BLaER1 treated with 17β-estradiol and CSF1 and Interleukin-3, amounts not matched to agents 10 nM and 100 nM (cell line): ENCODE measurements at regions not wholly inside any gene's neighbourhood (a gene's known extent, or its start where the extent isn't known, plus 50 kb on each side); places are given as distances from the start of the nearest gene placed in this dataset.
"Not testable (repeated sequence)": the region's sequence is repeated elsewhere in the genome, so short reads cannot be mapped to it uniquely, and the experiment has no call there.

Experiments
- H3K27ac ChIP-seq, 11 experiments: shearing (Covaris generic); formaldehyde crosslinking; 2 replicates each; pipeline ENCODE4 v1.8.1; 2022
- H3K27me3 ChIP-seq, 11 experiments: shearing (Covaris generic); formaldehyde crosslinking; 2 replicates each; pipeline ENCODE4 v1.8.1; 2022
- H3K36me3 ChIP-seq, 11 experiments: shearing (Covaris generic); formaldehyde crosslinking; 2 replicates each; pipeline ENCODE4 v1.8.1; 2022
- H3K4me1 ChIP-seq, 10 experiments: shearing (Covaris generic); formaldehyde crosslinking; 2 replicates each; pipeline ENCODE4 v1.8.1; 2022
- H3K4me2 ChIP-seq, 11 experiments: shearing (Covaris generic); formaldehyde crosslinking; 2 replicates each; pipeline ENCODE4 v1.8.1; 2022
- H3K4me3 ChIP-seq, 10 experiments: shearing (Covaris generic); formaldehyde crosslinking; 2 replicates each; pipeline ENCODE4 v1.8.1; 2022
- H3K9ac ChIP-seq, 11 experiments: shearing (Covaris generic); formaldehyde crosslinking; 2 replicates each; pipeline ENCODE4 v1.8.1; 2022
- H3K9me3 ChIP-seq, 11 experiments: shearing (Covaris generic); formaldehyde crosslinking; replicated peaks in 1 of 11; 2 replicates each; pipeline ENCODE4 v1.8.1; 2022
- H4K20me1 ChIP-seq, 11 experiments: shearing (Covaris generic); formaldehyde crosslinking; 2 replicates each; pipeline ENCODE4 v1.8.1; 2022
- Cebpa-rat ChIP-seq, 11 experiments: shearing (Covaris generic); IDR thresholded peaks; 2 replicates each; pipeline ENCODE4 v1.8.1; 2022

- TF ChIP-seq Cebpa-rat (IDR thresholded peaks at IDR 0.05): peak in 3 of 11 experiments; percentile 16 to 50 (median 28); a peak in 1 of 22 replicates
- H3K4me3 ChIP-seq: no peak overlapping the region
- H3K27me3 ChIP-seq: no peaks in the 10 kb centered on the region; a peak in 1 of 22 replicates
- no peaks in the 10 kb centered on the region for H4K20me1 ChIP-seq
- H3K36me3 ChIP-seq: no peaks in the 10 kb centered on the region
- peak overlapping the region in 9 of 11 experiments; percentile 15 to 51 (median 31); a peak in 15 of 22 replicates for H3K4me2 ChIP-seq
- no peaks in the 10 kb centered on the region for H3K9me3 ChIP-seq
- no peak overlapping the region for H3K9ac ChIP-seq
- peak overlapping the region in 2 of 11 experiments; percentile 4 to 14; a peak in 3 of 22 replicates for H3K27ac ChIP-seq
- peaks cover 9 to 31% (median 18%) of the 10 kb centered on the region in 10 experiments; a peak in 19 of 20 replicates for H3K4me1 ChIP-seq
Observed at GRCh38 chr2:120539937-120540718, 194.2 kb downstream of the INHBB start.

GRCh38 chr2:120540719-120541552 is 194.7 kb upstream of the GLI2 start:
- Histone ChIP-seq H3K9me3 (no peaks in the 10 kb centered on the region), H3K4me2 (peak overlapping the region in 9 of 11 experiments; percentile 15 to 51 (median 31); a peak in 15 of 22 replicates), H3K9ac (no peak overlapping the region), H4K20me1 (no peaks in the 10 kb centered on the region), H3K36me3 (no peaks in the 10 kb centered on the region), H3K27ac (no peak overlapping the region; a peak in 1 of 22 replicates), H3K4me1 (peaks cover 9 to 33% (median 20%) of the 10 kb centered on the region in 10 experiments; a peak in 19 of 20 replicates), H3K27me3 (no peaks in the 10 kb centered on the region; a peak in 1 of 22 replicates), H3K4me3 (no peak overlapping the region)
- no peak for TF ChIP-seq Cebpa-rat (IDR thresholded peaks at IDR 0.05)

GRCh38 chr2:120541553-120541932 is 194.1 kb upstream of the GLI2 start:
- Histone ChIP-seq H3K27ac (no peak overlapping the region), H3K4me3 (no peak overlapping the region), H4K20me1 (no peaks in the 10 kb centered on the region), H3K9ac (no peak overlapping the region), H3K36me3 (no peaks in the 10 kb centered on the region), H3K9me3 (no peaks in the 10 kb centered on the region), H3K4me1 (peaks cover 9 to 39% (median 26%) of the 10 kb centered on the region in 10 experiments; a peak in 19 of 20 replicates), H3K27me3 (no peaks in the 10 kb centered on the region; a peak in 1 of 22 replicates), H3K4me2 (no peak overlapping the region)
- no peak for TF ChIP-seq Cebpa-rat (IDR thresholded peaks at IDR 0.05)

GRCh38 chr2:120541972-120542670 is 193.5 kb upstream of the GLI2 start:
- no peak overlapping the region for H3K27ac ChIP-seq
- no peaks in the 10 kb centered on the region; a peak in 1 of 22 replicates for H3K27me3 ChIP-seq
- no peaks in the 10 kb centered on the region for H3K36me3 ChIP-seq
- no peak for TF ChIP-seq Cebpa-rat (IDR thresholded peaks at IDR 0.05)
- H3K9me3 ChIP-seq: no peaks in the 10 kb centered on the region
- no peak overlapping the region for H3K4me2 ChIP-seq
- no peak overlapping the region for H3K9ac ChIP-seq
- H3K4me1 ChIP-seq: peaks cover 9 to 45% (median 31%) of the 10 kb centered on the region in 10 experiments; a peak in 19 of 20 replicates
- no peak overlapping the region for H3K4me3 ChIP-seq
- no peaks in the 10 kb centered on the region for H4K20me1 ChIP-seq

GRCh38 chr2:120542911-120543527 is 192.6 kb upstream of the GLI2 start:
- Histone ChIP-seq H3K9ac (no peak overlapping the region), H3K36me3 (no peaks in the 10 kb centered on the region), H3K4me1 (peaks cover 9 to 49% (median 30%) of the 10 kb centered on the region in 10 experiments; a peak in 19 of 20 replicates), H3K4me3 (no peak overlapping the region), H3K4me2 (peak overlapping the region in 1 of 11 experiments; percentile 27; a peak in 2 of 22 replicates), H3K27me3 (no peaks in the 10 kb centered on the region; a peak in 1 of 22 replicates), H4K20me1 (no peaks in the 10 kb centered on the region), H3K27ac (peak overlapping the region in 1 of 11 experiments; percentile 42; a peak in 2 of 22 replicates), H3K9me3 (no peaks in the 10 kb centered on the region)
- no peak for TF ChIP-seq Cebpa-rat (IDR thresholded peaks at IDR 0.05)

- Histone ChIP-seq H3K36me3 (no peaks in the 10 kb centered on the region), H3K27me3 (no peaks in the 10 kb centered on the region; a peak in 1 of 22 replicates), H4K20me1 (no peaks in the 10 kb centered on the region), H3K4me1 (peaks cover 9 to 50% (median 29%) of the 10 kb centered on the region in 10 experiments; a peak in 19 of 20 replicates), H3K9ac (peak overlapping the region in 2 of 11 experiments; percentile 19 to 23; a peak in 2 of 22 replicates), H3K9me3 (no peaks in the 10 kb centered on the region), H3K4me3 (no peak overlapping the region), H3K27ac (peak overlapping the region in 2 of 11 experiments; percentile 67 to 71; a peak in 3 of 22 replicates), H3K4me2 (peak overlapping the region in 7 of 11 experiments; percentile 1 to 79 (median 39); a peak in 11 of 22 replicates)
- no peak for TF ChIP-seq Cebpa-rat (IDR thresholded peaks at IDR 0.05)
Observed at GRCh38 chr2:120543899-120544298, 191.8 kb upstream of the GLI2 start.

- peak overlapping the region in 7 of 11 experiments; percentile 1 to 79 (median 39); a peak in 8 of 22 replicates for H3K4me2 ChIP-seq
- H4K20me1 ChIP-seq: no peaks in the 10 kb centered on the region
- H3K9ac ChIP-seq: peak overlapping the region in 2 of 11 experiments; percentile 19 to 23; a peak in 2 of 22 replicates
- H3K36me3 ChIP-seq: no peaks in the 10 kb centered on the region
- no peaks in the 10 kb centered on the region for H3K9me3 ChIP-seq
- peaks cover 9 to 56% (median 29%) of the 10 kb centered on the region in 10 experiments; a peak in 19 of 20 replicates for H3K4me1 ChIP-seq
- no peak overlapping the region for H3K4me3 ChIP-seq
- H3K27ac ChIP-seq: peak overlapping the region in 2 of 11 experiments; percentile 67 to 71; a peak in 3 of 22 replicates
- TF ChIP-seq Cebpa-rat (IDR thresholded peaks at IDR 0.05): no peak
- no peaks in the 10 kb centered on the region; a peak in 1 of 22 replicates for H3K27me3 ChIP-seq
Observed at GRCh38 chr2:120544522-120544921, 191.1 kb upstream of the GLI2 start.

- H3K36me3 ChIP-seq, H4K20me1 ChIP-seq, H3K4me3 ChIP-seq, H3K9me3 ChIP-seq, H3K27me3 ChIP-seq, H3K9ac ChIP-seq: not testable (repeated sequence)
- Histone ChIP-seq H3K4me1 (peaks cover 9 to 61% (median 31%) of the 10 kb centered on the region in 10 experiments; a peak in 19 of 20 replicates), H3K4me2 (peak overlapping the region in 3 of 11 experiments; percentile 54 to 79 (median 76); a peak in 5 of 22 replicates), H3K27ac (peak overlapping the region in 2 of 11 experiments; percentile 67 to 71; a peak in 2 of 22 replicates)
Observed at GRCh38 chr2:120545007-120545406, 190.7 kb upstream of the GLI2 start.
